ENCODE measurements at regions not wholly inside any gene's neighbourhood (a gene's known extent, or its start where the extent isn't known, plus 50 kb on each side); places are given as distances from the start of the nearest gene placed in this dataset.
"Not testable (repeated sequence)": the region's sequence is repeated elsewhere in the genome, so short reads cannot be mapped to it uniquely, and the experiment has no call there.

- peaks cover 0 to 4% of the 10 kb centered on the region in 2 experiments for H3K9me3 ChIP-seq (ENCODE audit: control insufficient read depth in 1 of 2, insufficient read depth in 1 of 2, low read length in 2 of 2)
- intact Hi-C loops (cut with DNase I, micrococcal nuclease), result no loop called here
- Mint-ChIP-seq H3K4me1 (ENCODE audit: low read depth) (no peaks in the 10 kb centered on the region), H3K27me3 (no peaks in the 10 kb centered on the region), H3K27ac (no peak overlapping the region), H3K4me3 (no peak overlapping the region), H3K9me3 (no peaks in the 10 kb centered on the region), H3K36me3 (ENCODE audit: low read depth) (no peaks in the 10 kb centered on the region)
- H3K27me3 ChIP-seq (ENCODE audit: control insufficient read depth in 1 of 2, insufficient read depth in 2 of 2, low read length in 2 of 2), result no peaks in the 10 kb centered on the region
- no peaks in the 10 kb centered on the region for H3K36me3 ChIP-seq (ENCODE audit: insufficient read depth, low read length)
- no peak overlapping the region for H3K4me3 ChIP-seq (ENCODE audit: low read length)
- no peak overlapping the region for H3K27ac ChIP-seq (ENCODE audit: low read depth in 1 of 2, low read length in 2 of 2)
- no peaks in the 10 kb centered on the region for H3K4me1 ChIP-seq (ENCODE audit: insufficient read depth, low read length)
- ChIA-PET CTCF (no interaction called here), POLR2A (no interaction called here)
- DNase-seq (no peak), ATAC-seq (ENCODE audit: poor library complexity) (no peak)
- no peak for TF ChIP-seq CTCF (IDR thresholded peaks at IDR 0.05)
Observed at GRCh38 chr6:11403035-11403601, 134.4 kb upstream of the TMEM170B start.

- CTCF ChIA-PET; POLR2A ChIA-PET; intact Hi-C loops (cut with DNase I, micrococcal nuclease); H3K4me1 ChIP-seq (ENCODE audit: insufficient read depth, low read length); DNase-seq; H3K27me3 ChIP-seq (ENCODE audit: control insufficient read depth in 1 of 2, insufficient read depth in 2 of 2, low read length in 2 of 2); H3K9me3 ChIP-seq (ENCODE audit: control insufficient read depth in 1 of 2, insufficient read depth in 1 of 2, low read length in 2 of 2); H3K4me3 ChIP-seq (ENCODE audit: low read length); H3K4me3 Mint-ChIP-seq; ATAC-seq (ENCODE audit: poor library complexity); H3K27ac ChIP-seq (ENCODE audit: low read depth in 1 of 2, low read length in 2 of 2); H3K4me1 Mint-ChIP-seq (ENCODE audit: low read depth); H3K27ac Mint-ChIP-seq; H3K9me3 Mint-ChIP-seq; H3K36me3 Mint-ChIP-seq (ENCODE audit: low read depth); H3K36me3 ChIP-seq (ENCODE audit: insufficient read depth, low read length); H3K27me3 Mint-ChIP-seq: not testable (repeated sequence)
Observed at GRCh38 chr6:11402581-11402980, 135.0 kb upstream of the TMEM170B start.

- H3K4me1 Mint-ChIP-seq (ENCODE audit: low read depth); H3K27ac ChIP-seq (ENCODE audit: low read depth in 1 of 2, low read length in 2 of 2); H3K9me3 ChIP-seq (ENCODE audit: control insufficient read depth in 1 of 2, insufficient read depth in 1 of 2, low read length in 2 of 2); H3K27me3 Mint-ChIP-seq; DNase-seq; H3K27me3 ChIP-seq (ENCODE audit: control insufficient read depth in 1 of 2, insufficient read depth in 2 of 2, low read length in 2 of 2); H3K4me1 ChIP-seq (ENCODE audit: insufficient read depth, low read length); intact Hi-C loops (cut with DNase I, micrococcal nuclease); ATAC-seq (ENCODE audit: poor library complexity); H3K4me3 Mint-ChIP-seq; H3K27ac Mint-ChIP-seq; H3K36me3 ChIP-seq (ENCODE audit: insufficient read depth, low read length); H3K9me3 Mint-ChIP-seq; CTCF ChIA-PET; H3K36me3 Mint-ChIP-seq (ENCODE audit: low read depth); H3K4me3 ChIP-seq (ENCODE audit: low read length): not testable (repeated sequence)
- POLR2A ChIA-PET, result interaction anchor here (1.3 kb wide), 1 partner anchor 20 kb away, joined by 3 read pairs; no protein-coding TSS in a partner anchor
Observed at GRCh38 chr6:11401954-11402353, 135.6 kb upstream of the TMEM170B start.

- Histone ChIP-seq H3K9me3 (ENCODE audit: control insufficient read depth in 1 of 2, insufficient read depth in 1 of 2, low read length in 2 of 2) (peaks cover 0 to 4% of the 10 kb centered on the region in 2 experiments), H3K36me3 (ENCODE audit: insufficient read depth, low read length) (no peaks in the 10 kb centered on the region), H3K4me3 (ENCODE audit: low read length) (no peak overlapping the region), H3K4me1 (ENCODE audit: insufficient read depth, low read length) (no peaks in the 10 kb centered on the region), H3K27me3 (ENCODE audit: control insufficient read depth in 1 of 2, insufficient read depth in 2 of 2, low read length in 2 of 2) (no peaks in the 10 kb centered on the region), H3K27ac (ENCODE audit: low read depth in 1 of 2, low read length in 2 of 2) (no peak overlapping the region)
- H3K27ac Mint-ChIP-seq, result no peak overlapping the region
- no peak for TF ChIP-seq CTCF (IDR thresholded peaks at IDR 0.05)
- no peaks in the 10 kb centered on the region for H3K36me3 Mint-ChIP-seq (ENCODE audit: low read depth)
- intact Hi-C loops (cut with DNase I, micrococcal nuclease), result no loop called here
- H3K4me3 Mint-ChIP-seq, result no peak overlapping the region
- H3K27me3 Mint-ChIP-seq, result no peaks in the 10 kb centered on the region
- no peaks in the 10 kb centered on the region for H3K4me1 Mint-ChIP-seq (ENCODE audit: low read depth)
- ATAC-seq (ENCODE audit: poor library complexity), result no peak
- ChIA-PET POLR2A (interaction anchor here (0.6 kb wide), 1 partner anchor 13 kb away, joined by 3 read pairs; no protein-coding TSS in a partner anchor), CTCF (interaction anchor here (1.0 kb wide), 1 partner anchor 255 kb away, joined by 3 read pairs; no protein-coding TSS in a partner anchor)
- H3K9me3 Mint-ChIP-seq, result no peaks in the 10 kb centered on the region
- no peak for DNase-seq
Observed at GRCh38 chr6:11398451-11399326, 138.9 kb upstream of the TMEM170B start.
